Choroid plexus epithelial cell (primary cell): ENCODE measurements at regions not wholly inside any gene's neighbourhood (a gene's known extent, or its start where the extent isn't known, plus 50 kb on each side); places are given as distances from the start of the nearest gene placed in this dataset.

Experiments used
- DNase-seq: peaks from one replicate; pipeline ENCODE4 v3.0.0-alpha.2; 2010; ENCODE audit warnings: low read depth
- H3K4me3 ChIP-seq: 2 replicates; pipeline ENCODE4 v1.5.1; 2011; ENCODE audit warnings: low read depth, mild to moderate bottlenecking, control low read depth, low read length, moderate library complexity
- TF ChIP-seq, protein P1 (sequence below): conservative IDR thresholded peaks from 2 replicates; pipeline ENCODE4 v1.5.1; 2011; ENCODE audit warnings: low read depth, mild to moderate bottlenecking, control low read depth, inconsistent platforms, low read length, moderate library complexity

DNA sequence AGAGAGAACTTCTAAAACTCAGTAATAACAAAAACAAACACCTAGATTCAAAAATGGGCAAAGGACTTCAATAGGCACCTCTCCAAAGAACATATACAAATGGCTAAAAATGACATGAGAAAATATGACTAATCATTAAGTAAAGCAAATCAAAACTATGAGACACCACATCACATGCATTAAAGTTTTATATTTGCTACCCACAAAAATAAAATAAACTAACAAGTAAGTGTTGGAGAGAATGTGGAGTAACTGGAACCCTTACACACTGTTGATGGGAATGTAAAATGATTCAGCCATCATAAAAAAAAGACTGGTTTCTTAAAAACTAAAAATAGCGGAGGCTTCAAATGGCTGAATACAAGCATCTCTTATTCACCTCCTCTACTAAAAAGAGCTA is 262.1 kb upstream of the PKN2 start:
- TF ChIP-seq, protein P1, sequence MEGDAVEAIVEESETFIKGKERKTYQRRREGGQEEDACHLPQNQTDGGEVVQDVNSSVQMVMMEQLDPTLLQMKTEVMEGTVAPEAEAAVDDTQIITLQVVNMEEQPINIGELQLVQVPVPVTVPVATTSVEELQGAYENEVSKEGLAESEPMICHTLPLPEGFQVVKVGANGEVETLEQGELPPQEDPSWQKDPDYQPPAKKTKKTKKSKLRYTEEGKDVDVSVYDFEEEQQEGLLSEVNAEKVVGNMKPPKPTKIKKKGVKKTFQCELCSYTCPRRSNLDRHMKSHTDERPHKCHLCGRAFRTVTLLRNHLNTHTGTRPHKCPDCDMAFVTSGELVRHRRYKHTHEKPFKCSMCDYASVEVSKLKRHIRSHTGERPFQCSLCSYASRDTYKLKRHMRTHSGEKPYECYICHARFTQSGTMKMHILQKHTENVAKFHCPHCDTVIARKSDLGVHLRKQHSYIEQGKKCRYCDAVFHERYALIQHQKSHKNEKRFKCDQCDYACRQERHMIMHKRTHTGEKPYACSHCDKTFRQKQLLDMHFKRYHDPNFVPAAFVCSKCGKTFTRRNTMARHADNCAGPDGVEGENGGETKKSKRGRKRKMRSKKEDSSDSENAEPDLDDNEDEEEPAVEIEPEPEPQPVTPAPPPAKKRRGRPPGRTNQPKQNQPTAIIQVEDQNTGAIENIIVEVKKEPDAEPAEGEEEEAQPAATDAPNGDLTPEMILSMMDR: no peak
- DNase-seq: no peak
- H3K4me3 ChIP-seq: no peak overlapping the region

DNA sequence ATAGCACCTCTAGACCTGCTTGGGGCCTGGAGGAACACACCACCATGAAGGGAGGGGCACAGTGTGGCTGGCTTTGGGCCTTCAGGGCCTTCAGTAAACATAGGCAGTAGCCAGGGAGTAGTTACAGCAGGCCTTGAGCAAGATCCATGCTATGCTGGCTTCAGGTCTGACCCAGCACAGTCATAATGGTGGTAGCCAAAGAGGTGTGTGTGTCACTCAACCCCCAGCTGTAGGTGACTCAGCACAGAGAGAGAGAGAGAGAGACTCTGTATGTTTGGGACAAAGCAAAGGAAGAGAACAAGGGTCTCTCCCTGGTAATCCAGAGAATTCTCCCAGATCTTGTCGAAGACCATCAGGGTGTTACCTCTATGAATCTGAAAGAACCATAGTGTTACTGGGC is 250.5 kb upstream of the PKN2 start:
- no peak overlapping the region for H3K4me3 ChIP-seq
- TF ChIP-seq, protein P1: no peak
- DNase-seq: no peak

DNA sequence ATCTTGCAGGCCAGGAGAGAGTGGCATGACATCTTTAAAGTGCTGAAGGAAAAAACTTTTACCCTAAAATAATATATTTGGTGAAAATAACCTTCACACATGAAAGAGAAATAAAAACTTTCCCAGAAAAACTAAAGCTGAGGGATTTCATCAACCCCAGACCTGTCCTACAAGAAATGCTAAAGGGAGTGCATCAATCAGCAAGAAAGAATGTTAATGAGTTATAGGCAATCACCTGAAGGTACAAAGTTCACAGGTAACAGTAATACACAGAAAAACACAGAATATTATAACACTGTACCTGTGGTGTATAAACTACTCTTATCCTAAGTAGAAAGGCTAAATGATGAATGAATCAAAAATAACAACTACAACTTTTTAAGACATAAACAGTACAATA is 249.2 kb upstream of the PKN2 start:
- DNase-seq: no peak
- TF ChIP-seq, protein P1: no peak
- no peak overlapping the region for H3K4me3 ChIP-seq

GRCh38 chr1:88441022-88441421 is 243.1 kb upstream of the PKN2 start:
- DNase-seq: no peak
- H3K4me3 ChIP-seq: no peak overlapping the region
- TF ChIP-seq, protein P1: no peak

GRCh38 chr1:88451856-88452255 is 232.2 kb upstream of the PKN2 start:
- DNase-seq: no peak
- TF ChIP-seq, protein P1: no peak
- no peak overlapping the region for H3K4me3 ChIP-seq

GRCh38 chr1:88453295-88453694 is 230.8 kb upstream of the PKN2 start:
- H3K4me3 ChIP-seq: no peak overlapping the region
- TF ChIP-seq, protein P1: no peak
- no peak for DNase-seq

- H3K4me3 ChIP-seq: no peak overlapping the region
- TF ChIP-seq, protein P1: no peak
- no peak for DNase-seq
Observed at GRCh38 chr1:88454781-88455180, 229.3 kb upstream of the PKN2 start.
